LNCaP clone FGC (cell line): ENCODE measurements at regions not wholly inside any gene's neighbourhood (a gene's known extent, or its start where the extent isn't known, plus 50 kb on each side); places are given as distances from the start of the nearest gene placed in this dataset.

ENCODE experiments used
- DNase-seq: peaks from one replicate; pipeline ENCODE4 v3.0.0-alpha.2; 2011; ENCODE audit warnings: low read depth
- H3K4me3 ChIP-seq: 2 replicates; pipeline ENCODE4 v1.5.1; 2011; ENCODE audit warnings: mild to moderate bottlenecking, low read depth, low read length, control low read depth
- TF ChIP-seq, protein P1 (sequence below): IDR thresholded peaks from 2 replicates; pipeline ENCODE4 v1.5.1; 2012; ENCODE audit warnings: mild to moderate bottlenecking; ENCODE audit not compliant: control insufficient read depth, insufficient read depth; ENCODE audit errors: extremely low read depth

DNA sequence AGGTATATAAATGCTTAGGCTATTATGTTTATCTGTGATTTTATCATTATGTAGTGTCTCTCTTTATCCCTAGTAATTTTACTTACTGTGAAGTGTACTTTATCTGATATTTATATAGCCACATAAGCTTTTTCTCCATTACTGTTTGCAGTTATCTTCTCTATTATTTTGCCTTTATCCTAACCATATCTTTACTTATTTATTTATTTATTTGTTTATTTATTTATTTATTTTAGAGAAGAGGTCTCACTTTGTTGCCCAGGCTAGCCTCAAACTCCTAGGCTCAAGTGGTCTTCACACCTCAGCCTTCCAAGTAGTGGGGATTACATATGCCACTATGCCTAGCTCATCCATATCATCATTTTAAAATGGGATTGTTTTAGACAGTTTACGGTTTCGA lies 331.8 kb downstream of the C7orf25 start:
- no peak for DNase-seq
- TF ChIP-seq, protein P1, sequence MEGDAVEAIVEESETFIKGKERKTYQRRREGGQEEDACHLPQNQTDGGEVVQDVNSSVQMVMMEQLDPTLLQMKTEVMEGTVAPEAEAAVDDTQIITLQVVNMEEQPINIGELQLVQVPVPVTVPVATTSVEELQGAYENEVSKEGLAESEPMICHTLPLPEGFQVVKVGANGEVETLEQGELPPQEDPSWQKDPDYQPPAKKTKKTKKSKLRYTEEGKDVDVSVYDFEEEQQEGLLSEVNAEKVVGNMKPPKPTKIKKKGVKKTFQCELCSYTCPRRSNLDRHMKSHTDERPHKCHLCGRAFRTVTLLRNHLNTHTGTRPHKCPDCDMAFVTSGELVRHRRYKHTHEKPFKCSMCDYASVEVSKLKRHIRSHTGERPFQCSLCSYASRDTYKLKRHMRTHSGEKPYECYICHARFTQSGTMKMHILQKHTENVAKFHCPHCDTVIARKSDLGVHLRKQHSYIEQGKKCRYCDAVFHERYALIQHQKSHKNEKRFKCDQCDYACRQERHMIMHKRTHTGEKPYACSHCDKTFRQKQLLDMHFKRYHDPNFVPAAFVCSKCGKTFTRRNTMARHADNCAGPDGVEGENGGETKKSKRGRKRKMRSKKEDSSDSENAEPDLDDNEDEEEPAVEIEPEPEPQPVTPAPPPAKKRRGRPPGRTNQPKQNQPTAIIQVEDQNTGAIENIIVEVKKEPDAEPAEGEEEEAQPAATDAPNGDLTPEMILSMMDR = no peak
- no peak overlapping the region for H3K4me3 ChIP-seq

DNA sequence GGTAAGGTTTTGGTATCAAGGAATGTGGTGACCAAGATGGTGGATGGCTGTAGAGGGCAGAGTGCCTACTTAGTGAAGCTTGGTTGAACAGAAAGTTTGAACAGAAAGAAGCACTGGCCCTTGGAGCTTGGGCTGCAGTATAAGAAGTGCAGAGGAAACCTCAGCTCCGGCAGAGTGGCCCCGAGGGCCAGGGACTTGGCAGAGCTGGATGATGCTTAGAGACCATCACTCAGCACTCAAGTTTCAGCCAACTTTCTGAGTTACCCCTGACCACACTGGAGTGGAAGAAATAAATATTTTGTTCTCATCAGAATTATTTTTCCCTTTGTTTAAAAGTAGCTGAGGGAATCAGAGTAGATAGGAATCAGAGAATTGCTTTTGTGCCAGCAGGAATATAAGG lies 336.7 kb downstream of the C7orf25 start:
- H3K4me3 ChIP-seq = no peak overlapping the region
- no peak for DNase-seq
- TF ChIP-seq, protein P1 = no peak

DNA sequence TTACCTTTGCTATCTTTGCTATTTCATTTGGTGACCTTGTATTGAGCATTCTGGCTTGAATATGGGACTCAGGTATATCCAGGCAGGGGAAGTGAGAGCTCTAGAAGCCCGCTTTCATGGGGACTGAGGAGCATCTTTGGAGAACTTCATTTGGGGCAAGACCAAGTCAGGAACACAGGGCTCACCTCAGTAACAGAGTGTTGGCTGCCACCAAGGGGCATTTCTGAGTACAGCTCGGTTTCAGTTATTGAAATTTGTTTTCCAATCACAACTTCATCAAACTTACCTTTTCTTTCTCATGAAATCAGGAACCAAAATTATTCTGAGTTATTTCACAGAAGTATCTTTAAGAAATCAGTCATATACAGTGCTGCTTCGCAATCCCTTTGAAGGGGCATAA lies 337.2 kb downstream of the C7orf25 start:
- H3K4me3 ChIP-seq = no peak overlapping the region
- TF ChIP-seq, protein P1 = peak; percentile 74
- no peak for DNase-seq

DNA sequence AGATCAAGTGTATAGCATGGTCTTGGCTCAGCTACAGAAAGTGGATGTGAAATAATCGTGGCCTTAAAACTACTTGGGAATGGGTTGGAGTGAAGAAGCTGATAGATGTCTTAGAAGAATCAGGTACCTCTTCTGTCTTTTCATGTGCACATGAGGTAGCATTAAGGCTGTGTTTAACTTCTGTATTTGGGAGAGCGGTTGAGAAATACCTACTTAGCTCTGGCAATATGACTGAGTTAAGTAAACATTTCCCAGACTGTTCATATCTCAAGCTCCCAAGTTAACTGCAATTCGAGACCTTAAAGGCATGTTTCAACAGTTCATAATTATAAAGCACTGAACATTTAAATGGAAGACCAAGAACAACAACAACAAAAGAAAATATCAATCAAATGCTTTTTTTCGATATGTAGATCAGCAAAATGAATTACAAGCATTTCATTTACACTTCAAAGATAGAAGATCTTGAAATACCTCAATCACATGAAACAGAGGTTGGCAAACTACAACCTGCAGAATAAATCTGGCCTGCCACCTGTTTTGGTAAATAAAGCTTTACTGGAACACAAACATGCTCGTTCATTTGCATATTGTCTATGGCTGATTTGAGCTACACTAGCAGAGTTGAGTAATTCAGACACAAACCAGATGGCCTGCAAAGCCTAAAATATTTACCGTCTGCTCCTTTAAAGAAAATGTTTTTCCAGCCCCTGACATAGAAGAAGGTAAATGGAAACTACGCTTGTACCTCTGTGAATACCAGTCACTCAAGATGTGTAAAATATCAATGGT lies 337.1 kb upstream of the GLI3 start:
- DNase-seq = peak; percentile 15
- TF ChIP-seq, protein P1 = no peak
- no peak overlapping the region for H3K4me3 ChIP-seq

DNA sequence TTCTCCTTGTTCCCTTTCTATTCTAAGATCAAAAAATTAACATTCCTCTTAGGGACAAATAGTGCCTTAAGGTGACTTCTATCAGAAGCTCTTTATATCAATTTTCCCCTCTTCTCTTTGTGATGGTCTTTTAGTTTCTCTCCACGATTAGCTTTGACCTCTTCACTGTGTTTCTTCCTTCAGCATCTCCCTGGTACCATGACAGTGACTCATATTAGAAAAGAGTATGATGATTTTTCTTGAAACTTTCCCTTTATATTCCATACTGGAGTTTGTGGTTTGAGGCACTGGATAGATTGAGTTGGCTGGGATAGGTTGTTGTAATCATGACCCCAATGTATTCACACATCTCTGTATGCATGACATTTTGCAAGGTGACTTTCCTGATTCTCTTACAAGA lies 335.6 kb upstream of the GLI3 start:
- no peak overlapping the region for H3K4me3 ChIP-seq
- no peak for DNase-seq
- TF ChIP-seq, protein P1 = no peak

DNA sequence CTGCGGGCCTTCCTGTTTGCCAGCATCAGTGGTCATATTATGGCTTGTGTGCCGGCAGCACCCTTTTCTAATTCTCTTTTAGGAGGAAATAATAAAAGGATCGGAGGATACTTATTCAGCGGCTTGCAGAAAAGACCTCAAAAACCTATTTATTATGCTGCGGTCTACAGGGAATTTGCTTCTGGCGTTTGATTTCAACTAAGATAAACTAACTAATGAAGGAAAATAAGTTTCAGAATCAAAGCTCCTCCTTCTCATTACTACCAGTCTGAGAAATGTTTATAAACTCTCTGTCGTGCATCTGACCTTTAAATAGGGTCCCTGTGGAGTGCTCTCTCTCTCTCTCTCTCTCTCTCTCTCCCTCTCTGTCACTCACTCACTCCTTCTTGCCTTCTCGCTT lies 335.0 kb upstream of the GLI3 start:
- no peak overlapping the region for H3K4me3 ChIP-seq
- no peak for DNase-seq
- TF ChIP-seq, protein P1 = no peak

DNA sequence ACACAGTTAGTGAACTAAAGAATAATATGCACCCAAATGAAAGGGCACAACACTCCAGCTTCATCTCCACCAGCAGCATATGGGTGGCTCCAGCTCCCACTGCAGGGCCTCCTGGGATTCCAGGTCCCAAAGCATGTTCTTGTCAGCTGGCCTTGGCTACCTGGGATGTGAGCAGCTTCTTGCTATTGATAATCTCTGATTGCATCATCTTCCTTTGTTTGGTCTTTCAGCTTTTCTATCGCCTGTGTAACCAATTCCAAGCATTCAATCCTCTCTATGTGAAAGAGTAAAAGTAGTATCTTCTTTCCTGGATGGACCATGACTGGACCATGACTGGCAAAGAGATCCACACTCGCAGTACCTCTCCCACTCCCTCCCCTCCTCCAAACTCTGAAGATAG lies 333.9 kb upstream of the GLI3 start:
- H3K4me3 ChIP-seq = no peak overlapping the region
- TF ChIP-seq, protein P1 = no peak
- DNase-seq = no peak
